IMR-90 (cell line): ENCODE measurements at regions not wholly inside any gene's neighbourhood (a gene's known extent, or its start where the extent isn't known, plus 50 kb on each side); places are given as distances from the start of the nearest gene placed in this dataset.

Experiments used
- MXI1 ChIP-seq: IDR thresholded peaks from 2 replicates; pipeline ENCODE4 v1.6.1; 2012; ENCODE audit warnings: low read depth, mild to moderate bottlenecking, low read length, moderate library complexity, borderline replicate concordance
- POLR2A ChIP-seq: IDR thresholded peaks from 2 replicates; pipeline ENCODE4 v1.6.1; 2012; ENCODE audit warnings: mild to moderate bottlenecking, low read depth, low read length
- SMC3 ChIP-seq: fragments of 150-350 bp; IDR thresholded peaks from 2 replicates; pipeline ENCODE4 v1.6.1; 2016; ENCODE audit warnings: low read depth, mild to moderate bottlenecking, antibody characterized with exemption, low read length, moderate library complexity
- TF ChIP-seq, protein P1 (sequence below): conservative IDR thresholded peaks from 2 replicates; pipeline ENCODE4 v1.5.1; 2012; ENCODE audit warnings: mild to moderate bottlenecking, low read depth, low read length, improper control_type of control experiment
- TF ChIP-seq, protein P2 (sequence below): fragments of 150-350 bp; IDR thresholded peaks from 2 replicates; pipeline ENCODE4 v1.6.1; 2017; ENCODE audit warnings: mild to moderate bottlenecking, antibody characterized with exemption, low read length, low read depth

DNA sequence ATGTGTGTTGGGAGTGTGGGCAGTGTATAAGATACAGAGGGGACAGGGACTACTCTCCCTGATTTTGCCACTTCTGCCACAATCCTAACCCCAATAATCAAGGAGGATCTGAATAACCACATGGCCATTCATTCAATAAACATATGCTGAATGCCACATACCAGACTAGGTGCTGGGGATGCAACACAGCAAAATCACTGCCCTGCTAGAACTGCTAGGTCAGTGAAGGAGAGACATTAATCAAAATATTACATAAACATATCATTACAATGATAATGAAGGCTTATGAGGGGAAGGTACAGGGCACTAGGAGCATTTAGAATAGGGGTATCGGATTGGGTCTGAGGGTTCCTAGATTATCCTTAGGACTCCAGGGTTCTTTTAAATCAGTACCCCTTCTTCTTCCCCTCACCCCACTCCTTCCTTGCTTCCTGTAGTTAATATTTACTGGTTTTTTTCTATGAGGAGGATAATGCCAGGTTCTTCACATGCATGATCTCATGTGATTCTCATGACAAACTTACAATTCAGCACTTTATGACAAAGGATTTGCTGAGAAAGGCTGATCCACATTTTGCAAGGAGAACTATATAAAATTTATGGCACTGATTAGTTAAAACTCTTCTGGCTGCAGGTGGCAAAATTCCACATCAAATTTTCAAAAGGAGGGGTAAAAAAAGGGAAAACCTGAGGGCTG lies 56.4 kb upstream of the PCBP1 start:
- TF ChIP-seq, protein P1, sequence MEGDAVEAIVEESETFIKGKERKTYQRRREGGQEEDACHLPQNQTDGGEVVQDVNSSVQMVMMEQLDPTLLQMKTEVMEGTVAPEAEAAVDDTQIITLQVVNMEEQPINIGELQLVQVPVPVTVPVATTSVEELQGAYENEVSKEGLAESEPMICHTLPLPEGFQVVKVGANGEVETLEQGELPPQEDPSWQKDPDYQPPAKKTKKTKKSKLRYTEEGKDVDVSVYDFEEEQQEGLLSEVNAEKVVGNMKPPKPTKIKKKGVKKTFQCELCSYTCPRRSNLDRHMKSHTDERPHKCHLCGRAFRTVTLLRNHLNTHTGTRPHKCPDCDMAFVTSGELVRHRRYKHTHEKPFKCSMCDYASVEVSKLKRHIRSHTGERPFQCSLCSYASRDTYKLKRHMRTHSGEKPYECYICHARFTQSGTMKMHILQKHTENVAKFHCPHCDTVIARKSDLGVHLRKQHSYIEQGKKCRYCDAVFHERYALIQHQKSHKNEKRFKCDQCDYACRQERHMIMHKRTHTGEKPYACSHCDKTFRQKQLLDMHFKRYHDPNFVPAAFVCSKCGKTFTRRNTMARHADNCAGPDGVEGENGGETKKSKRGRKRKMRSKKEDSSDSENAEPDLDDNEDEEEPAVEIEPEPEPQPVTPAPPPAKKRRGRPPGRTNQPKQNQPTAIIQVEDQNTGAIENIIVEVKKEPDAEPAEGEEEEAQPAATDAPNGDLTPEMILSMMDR, result no peak
- no peak for TF ChIP-seq POLR2A
- no peak for TF ChIP-seq SMC3
- TF ChIP-seq MXI1, result no peak
- TF ChIP-seq, protein P2, sequence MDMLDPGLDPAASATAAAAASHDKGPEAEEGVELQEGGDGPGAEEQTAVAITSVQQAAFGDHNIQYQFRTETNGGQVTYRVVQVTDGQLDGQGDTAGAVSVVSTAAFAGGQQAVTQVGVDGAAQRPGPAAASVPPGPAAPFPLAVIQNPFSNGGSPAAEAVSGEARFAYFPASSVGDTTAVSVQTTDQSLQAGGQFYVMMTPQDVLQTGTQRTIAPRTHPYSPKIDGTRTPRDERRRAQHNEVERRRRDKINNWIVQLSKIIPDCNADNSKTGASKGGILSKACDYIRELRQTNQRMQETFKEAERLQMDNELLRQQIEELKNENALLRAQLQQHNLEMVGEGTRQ, result no peak
